Smooth muscle cell of the brain vasculature (primary cell): ENCODE measurements at regions not wholly inside any gene's neighbourhood (a gene's known extent, or its start where the extent isn't known, plus 50 kb on each side); places are given as distances from the start of the nearest gene placed in this dataset.

Experiments used
- DNase-seq: peaks from one replicate; pipeline ENCODE4 v3.0.0-alpha.2; 2012; ENCODE audit warnings: low read depth, low spot score

GRCh38 chr4:189237340-189237739, 703.3 kb upstream of the FRG1 start:
- no peak for DNase-seq

- DNase-seq = no peak
These were observed 685.0 kb upstream of the FRG1 start for GRCh38 chr4:189255636-189256035.

GRCh38 chr4:189261475-189261874, 679.2 kb upstream of the FRG1 start:
- DNase-seq = no peak

- DNase-seq = no peak
These were observed 675.2 kb upstream of the FRG1 start for GRCh38 chr4:189265515-189265914.

GRCh38 chr4:189267312-189267965, 673.2 kb upstream of the FRG1 start:
- no peak for DNase-seq

- DNase-seq = no peak
These were observed 662.0 kb upstream of the FRG1 start for GRCh38 chr4:189278597-189279165.

- no peak for DNase-seq
These were observed 661.5 kb upstream of the FRG1 start for GRCh38 chr4:189279188-189279587.

GRCh38 chr4:189285377-189285776, 655.3 kb upstream of the FRG1 start:
- no peak for DNase-seq

GRCh38 chr4:189291939-189292338, 648.7 kb upstream of the FRG1 start:
- DNase-seq = no peak

- no peak for DNase-seq
These were observed 647.2 kb upstream of the FRG1 start for GRCh38 chr4:189293459-189293858.

- no peak for DNase-seq
These were observed 646.1 kb upstream of the FRG1 start for GRCh38 chr4:189294574-189294973.

- DNase-seq = no peak
These were observed 641.0 kb upstream of the FRG1 start for GRCh38 chr4:189299706-189300105.

GRCh38 chr4:189301692-189302091, 639.0 kb upstream of the FRG1 start:
- no peak for DNase-seq

GRCh38 chr4:189302719-189303118, 638.0 kb upstream of the FRG1 start:
- no peak for DNase-seq

- no peak for DNase-seq
These were observed 636.5 kb upstream of the FRG1 start for GRCh38 chr4:189304167-189304566.

- DNase-seq = no peak
These were observed 635.9 kb upstream of the FRG1 start for GRCh38 chr4:189304809-189305208.

GRCh38 chr4:189305500-189305899, 635.2 kb upstream of the FRG1 start:
- no peak for DNase-seq

GRCh38 chr4:189311251-189311650, 629.4 kb upstream of the FRG1 start:
- no peak for DNase-seq

- DNase-seq = no peak
These were observed 627.6 kb upstream of the FRG1 start for GRCh38 chr4:189313064-189313463.

GRCh38 chr4:189313861-189314513, 626.7 kb upstream of the FRG1 start:
- DNase-seq = no peak

GRCh38 chr4:189322426-189322825, 618.2 kb upstream of the FRG1 start:
- no peak for DNase-seq

GRCh38 chr4:189341881-189342280, 598.8 kb upstream of the FRG1 start:
- DNase-seq = no peak

GRCh38 chr4:189355590-189355989, 585.1 kb upstream of the FRG1 start:
- no peak for DNase-seq
